ENCODE measurements at regions not wholly inside any gene's neighbourhood (a gene's known extent, or its start where the extent isn't known, plus 50 kb on each side); places are given as distances from the start of the nearest gene placed in this dataset.

GRCh38 chr1:221166559-221167318 lies 287.5 kb downstream of the HLX start:
- TF ChIP-seq CTCF (conservative IDR thresholded peaks at IDR 0.05 in 1 of 2, IDR thresholded peaks at IDR 0.05 in 1 of 2; ENCODE audit: low read depth in 1 of 2, low read length in 2 of 2) (no peak), EZH2 (IDR thresholded peaks at IDR 0.05; ENCODE audit: low read length, missing control alignments) (no peak)
